Activated T-cell treated with anti-CD3 and anti-CD28 coated beads, Interleukin-2, amount 50 U/mL, for 24 hours (primary cell): ENCODE measurements at regions not wholly inside any gene's neighbourhood (a gene's known extent, or its start where the extent isn't known, plus 50 kb on each side); places are given as distances from the start of the nearest gene placed in this dataset.

ENCODE experiments used
- DNase-seq: peaks from one replicate; pipeline ENCODE4 v3.0.0-alpha.2; 2020
- H3K27ac Mint-ChIP-seq: 2 replicates; pipeline ENCODE4 v1.8.0; 2020; ENCODE audit warnings: mild to moderate bottlenecking, mixed read lengths
- H3K27me3 Mint-ChIP-seq: 2 replicates; pipeline ENCODE4 v1.8.0; 2020; ENCODE audit warnings: mixed read lengths
- H3K36me3 Mint-ChIP-seq: 2 replicates; pipeline ENCODE4 v1.8.0; 2020; ENCODE audit warnings: low read depth, mixed read lengths
- H3K4me1 Mint-ChIP-seq: 2 replicates; pipeline ENCODE4 v1.8.0; 2020; ENCODE audit warnings: low read depth, mixed read lengths
- H3K4me3 Mint-ChIP-seq: 2 replicates; pipeline ENCODE4 v1.8.0; 2020; ENCODE audit warnings: mild to moderate bottlenecking, moderate library complexity, mixed read lengths
- H3K9me3 Mint-ChIP-seq: 2 replicates; pipeline ENCODE4 v1.8.0; 2020; ENCODE audit warnings: mixed read lengths

DNA sequence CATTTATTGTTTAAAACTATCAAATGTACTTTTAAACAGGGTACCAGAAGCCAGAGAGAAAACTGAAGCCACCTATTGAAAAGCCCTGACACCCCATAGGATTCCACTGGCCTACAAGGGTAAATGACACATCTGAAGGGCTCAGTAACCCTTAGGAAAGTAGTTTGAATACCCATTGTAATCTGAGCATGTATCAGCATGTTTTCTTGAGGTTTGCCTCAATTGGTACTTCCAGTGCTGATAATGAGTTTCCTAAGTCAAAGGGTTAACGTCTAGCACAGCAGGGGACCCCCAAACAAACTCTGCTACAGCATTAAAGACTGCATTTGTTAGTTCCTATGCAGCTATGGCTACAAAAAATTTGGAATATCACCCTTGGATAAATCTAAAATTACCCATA is 657.1 kb downstream of the NR2F1-AS1 start:
- peaks cover 3% of the 10 kb centered on the region for H3K9me3 Mint-ChIP-seq
- H3K36me3 Mint-ChIP-seq: no peaks in the 10 kb centered on the region

GRCh38 chr5:92922231-92922967 is 658.6 kb downstream of the NR2F1-AS1 start:
- Mint-ChIP-seq H3K9me3 (peaks cover 1% of the 10 kb centered on the region), H3K27ac (no peak overlapping the region), H3K36me3 (no peaks in the 10 kb centered on the region), H3K4me3 (no peak overlapping the region), H3K4me1 (no peaks in the 10 kb centered on the region), H3K27me3 (no peaks in the 10 kb centered on the region)
- no peak for DNase-seq

More for the DNA sequence above, 657.1 kb downstream of the NR2F1-AS1 start:
- Mint-ChIP-seq H3K27ac (no peak overlapping the region), H3K27me3 (no peaks in the 10 kb centered on the region), H3K4me1 (no peaks in the 10 kb centered on the region), H3K4me3 (no peak overlapping the region)
- DNase-seq: no peak

DNA sequence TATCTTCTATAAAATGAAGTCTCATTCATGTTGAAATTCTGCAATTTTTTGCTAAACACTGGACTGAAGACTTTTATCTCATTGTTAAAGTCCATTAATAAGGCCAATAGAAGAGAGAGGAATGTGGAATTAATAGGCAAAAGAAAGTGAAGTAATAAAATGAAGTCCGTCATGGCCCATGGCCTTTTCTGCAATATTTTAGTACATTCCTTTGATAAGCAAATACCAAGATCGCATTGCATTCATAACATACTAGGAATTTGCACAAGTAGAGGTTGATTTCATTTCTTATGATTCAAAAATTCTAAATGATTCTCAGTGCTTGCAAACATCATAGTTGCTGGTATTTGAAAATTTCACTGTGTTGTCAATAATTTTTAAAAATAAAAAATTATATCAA is 664.0 kb downstream of the NR2F1-AS1 start:
- Mint-ChIP-seq H3K4me1 (no peaks in the 10 kb centered on the region), H3K4me3 (no peak overlapping the region), H3K27me3 (no peaks in the 10 kb centered on the region), H3K36me3 (no peaks in the 10 kb centered on the region), H3K27ac (no peak overlapping the region), H3K9me3 (no peaks in the 10 kb centered on the region)
- DNase-seq: no peak

- Mint-ChIP-seq H3K27me3 (no peaks in the 10 kb centered on the region), H3K4me1 (no peaks in the 10 kb centered on the region), H3K4me3 (no peak overlapping the region), H3K27ac (no peak overlapping the region), H3K9me3 (no peaks in the 10 kb centered on the region), H3K36me3 (no peaks in the 10 kb centered on the region)
- DNase-seq: no peak
These were observed 665.0 kb downstream of the NR2F1-AS1 start for GRCh38 chr5:92916036-92916435.

DNA sequence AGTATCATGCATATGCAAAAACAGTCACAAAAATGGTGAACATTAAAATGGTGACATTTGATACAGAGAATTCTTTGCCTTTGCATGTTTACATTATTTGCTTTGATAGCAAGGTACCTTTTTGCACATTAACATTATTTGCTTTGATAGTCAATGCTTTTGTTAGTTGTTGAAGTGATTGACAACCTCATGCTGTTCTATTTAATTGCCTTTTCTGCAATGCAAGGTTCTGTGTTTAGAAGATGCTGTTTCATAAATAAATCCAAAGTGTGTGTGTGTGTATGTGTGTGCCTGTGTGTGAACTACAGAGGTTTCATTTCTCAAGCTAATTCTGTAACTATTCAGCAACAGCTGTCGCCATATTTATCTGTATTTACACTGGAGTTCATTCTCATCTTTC is 668.7 kb downstream of the NR2F1-AS1 start:
- no peaks in the 10 kb centered on the region for H3K36me3 Mint-ChIP-seq
- no peak overlapping the region for H3K27ac Mint-ChIP-seq
- H3K4me1 Mint-ChIP-seq: no peaks in the 10 kb centered on the region
- DNase-seq: no peak
- H3K9me3 Mint-ChIP-seq: no peaks in the 10 kb centered on the region
- no peak overlapping the region for H3K4me3 Mint-ChIP-seq
- no peaks in the 10 kb centered on the region for H3K27me3 Mint-ChIP-seq

GRCh38 chr5:92911851-92912250 is 669.2 kb downstream of the NR2F1-AS1 start:
- H3K27me3 Mint-ChIP-seq: no peaks in the 10 kb centered on the region
- H3K4me1 Mint-ChIP-seq: no peaks in the 10 kb centered on the region
- no peak overlapping the region for H3K4me3 Mint-ChIP-seq
- no peak overlapping the region for H3K27ac Mint-ChIP-seq
- H3K9me3 Mint-ChIP-seq: no peaks in the 10 kb centered on the region
- no peak for DNase-seq
- H3K36me3 Mint-ChIP-seq: no peaks in the 10 kb centered on the region

GRCh38 chr5:92911293-92911692 is 669.7 kb downstream of the NR2F1-AS1 start:
- no peaks in the 10 kb centered on the region for H3K4me1 Mint-ChIP-seq

DNA sequence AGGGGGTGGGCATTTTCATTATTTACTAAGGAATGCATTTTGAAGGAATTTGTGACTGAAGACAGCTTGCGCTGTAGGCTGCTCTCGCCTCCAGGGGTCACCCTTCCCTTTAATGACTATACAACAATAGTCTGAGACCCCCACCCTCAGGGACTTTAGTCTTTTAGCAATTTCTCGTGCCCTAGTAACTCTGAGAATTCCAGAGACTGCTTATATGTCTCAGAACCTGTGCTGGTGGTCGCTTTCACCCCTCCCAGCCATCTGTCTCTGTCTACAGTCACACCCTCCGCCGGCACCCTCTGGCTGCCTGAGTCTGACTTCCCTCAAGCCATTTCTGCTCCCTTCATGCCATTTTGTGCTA is 671.4 kb downstream of the NR2F1-AS1 start:
- no peaks in the 10 kb centered on the region for H3K4me1 Mint-ChIP-seq
- H3K36me3 Mint-ChIP-seq: no peaks in the 10 kb centered on the region
- H3K9me3 Mint-ChIP-seq: no peaks in the 10 kb centered on the region
- no peak overlapping the region for H3K27ac Mint-ChIP-seq
- H3K4me3 Mint-ChIP-seq: no peak overlapping the region
- H3K27me3 Mint-ChIP-seq: no peaks in the 10 kb centered on the region
- no peak for DNase-seq

More at GRCh38 chr5:92911293-92911692, 669.7 kb downstream of the NR2F1-AS1 start:
- Mint-ChIP-seq H3K36me3 (no peaks in the 10 kb centered on the region), H3K27ac (no peak overlapping the region), H3K9me3 (no peaks in the 10 kb centered on the region), H3K4me3 (no peak overlapping the region), H3K27me3 (no peaks in the 10 kb centered on the region)
- DNase-seq: no peak

DNA sequence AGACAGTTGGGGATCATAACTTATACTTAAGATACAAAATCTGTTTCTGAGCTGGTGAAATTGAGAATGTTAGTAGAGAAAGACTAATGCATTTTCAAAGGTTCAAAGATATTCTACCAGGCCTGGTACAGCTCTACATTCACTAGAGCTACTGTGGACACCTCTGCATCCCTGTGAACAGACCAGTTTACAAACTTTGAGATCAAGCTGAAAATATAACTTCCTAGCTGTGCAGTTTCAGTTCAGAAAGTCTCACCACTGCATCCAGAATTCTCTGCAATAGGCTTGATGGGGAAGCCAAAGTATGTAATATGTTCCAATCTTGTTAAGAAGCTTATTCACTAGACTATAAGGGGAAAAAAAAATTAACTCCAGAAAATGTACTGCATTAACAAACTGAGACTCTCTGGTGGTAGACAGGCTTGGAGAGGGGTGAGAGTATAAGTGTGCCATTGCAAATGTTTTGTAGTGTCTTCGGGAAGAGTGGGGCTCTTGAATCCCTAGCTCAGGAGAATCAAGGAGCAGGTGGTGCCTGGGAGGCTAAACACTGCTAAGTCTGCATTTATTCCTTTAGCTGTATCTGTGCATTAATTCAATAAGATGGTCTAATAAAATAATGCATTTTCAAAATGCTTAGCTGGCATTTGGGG is 671.9 kb downstream of the NR2F1-AS1 start:
- Mint-ChIP-seq H3K9me3 (no peaks in the 10 kb centered on the region), H3K4me1 (no peaks in the 10 kb centered on the region), H3K27ac (no peak overlapping the region), H3K4me3 (no peak overlapping the region), H3K36me3 (no peaks in the 10 kb centered on the region), H3K27me3 (no peaks in the 10 kb centered on the region)
- no peak for DNase-seq

DNA sequence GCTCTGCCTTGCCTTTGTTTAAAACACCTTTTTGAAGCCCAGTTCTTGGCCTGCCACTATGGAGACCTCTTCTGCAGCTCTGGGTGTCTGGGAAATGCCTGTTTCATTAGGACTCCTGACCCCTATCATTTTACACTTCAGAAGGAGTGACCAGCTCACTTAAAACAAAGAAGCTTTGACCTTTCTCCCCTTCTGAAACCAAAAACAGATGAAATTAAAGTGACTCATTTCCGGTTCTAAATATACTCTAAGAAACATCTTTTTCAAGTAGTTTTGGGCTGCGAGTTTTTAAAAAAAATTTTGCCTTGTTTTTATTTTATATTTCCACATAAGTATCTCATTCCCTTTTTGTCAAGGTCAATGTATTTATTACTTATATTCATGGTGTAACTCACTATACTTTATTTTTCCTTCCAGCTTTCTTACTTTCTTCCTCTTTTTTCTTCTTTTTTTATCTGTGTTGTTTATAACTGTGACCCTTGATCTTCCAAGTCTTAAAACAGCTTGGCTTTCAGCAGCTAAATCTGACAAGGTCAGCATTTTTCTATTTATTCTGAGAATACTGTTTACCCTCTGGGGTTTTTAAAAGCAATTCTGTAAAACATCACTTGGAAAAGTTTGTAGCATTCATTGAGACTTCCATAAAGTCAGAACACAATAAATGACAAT is 672.9 kb downstream of the NR2F1-AS1 start:
- no peak overlapping the region for H3K27ac Mint-ChIP-seq
- no peaks in the 10 kb centered on the region for H3K4me1 Mint-ChIP-seq

DNA sequence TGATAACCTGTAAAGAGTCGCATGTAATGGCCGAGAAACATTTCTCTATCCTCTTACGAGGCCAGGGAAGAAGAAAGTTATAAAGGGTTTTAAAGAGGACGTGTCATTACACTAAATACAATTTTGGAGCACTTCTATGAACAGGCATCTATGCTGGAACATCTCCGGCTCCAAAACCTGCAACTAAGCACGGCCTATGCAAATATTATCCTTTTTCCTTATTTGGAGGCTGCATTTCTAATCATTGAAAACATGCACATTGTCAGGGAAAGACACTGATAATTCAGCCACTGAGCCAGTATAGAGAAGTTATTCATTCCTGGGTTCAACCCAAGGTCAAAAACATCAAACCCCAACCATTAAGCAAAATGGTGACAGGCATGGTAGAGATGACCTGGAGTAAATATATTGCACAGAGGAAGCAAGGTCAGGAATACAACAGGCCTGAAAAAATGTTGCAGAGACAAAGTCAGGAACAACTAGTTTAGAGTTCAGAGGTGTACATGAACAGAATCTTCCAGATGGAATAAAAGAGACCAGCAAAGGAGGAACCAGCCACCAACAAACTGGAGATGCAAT is 674.1 kb downstream of the NR2F1-AS1 start:
- Mint-ChIP-seq H3K9me3 (no peaks in the 10 kb centered on the region), H3K27ac (no peak overlapping the region), H3K4me3 (no peak overlapping the region), H3K4me1 (no peaks in the 10 kb centered on the region), H3K27me3 (no peaks in the 10 kb centered on the region), H3K36me3 (no peaks in the 10 kb centered on the region)
- DNase-seq: no peak

More for the DNA sequence above, 672.9 kb downstream of the NR2F1-AS1 start:
- no peaks in the 10 kb centered on the region for H3K27me3 Mint-ChIP-seq
- H3K36me3 Mint-ChIP-seq: no peaks in the 10 kb centered on the region
- no peak overlapping the region for H3K4me3 Mint-ChIP-seq
- no peak for DNase-seq
- no peaks in the 10 kb centered on the region for H3K9me3 Mint-ChIP-seq

DNA sequence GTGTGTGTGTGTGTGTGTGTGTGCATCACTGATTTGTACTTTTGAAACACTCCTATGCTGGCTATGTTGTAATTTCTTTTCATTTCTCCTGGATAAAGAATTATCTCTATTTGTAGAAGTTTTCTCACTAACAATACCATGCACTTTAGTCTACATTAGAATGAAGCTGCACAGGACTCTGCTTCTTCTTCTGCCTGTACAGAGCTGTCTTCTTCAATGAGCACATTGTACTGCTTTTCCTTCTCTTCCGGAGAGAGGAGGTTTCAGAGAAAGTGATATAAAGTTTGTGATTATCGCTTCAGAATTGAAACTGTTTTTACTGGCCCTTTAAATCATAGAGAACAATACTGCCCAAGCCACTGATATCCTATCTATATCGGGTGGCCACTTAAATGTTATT is 677.0 kb downstream of the NR2F1-AS1 start:
- Mint-ChIP-seq H3K36me3 (no peaks in the 10 kb centered on the region), H3K4me1 (no peaks in the 10 kb centered on the region), H3K4me3 (no peak overlapping the region), H3K27me3 (no peaks in the 10 kb centered on the region), H3K27ac (no peak overlapping the region), H3K9me3 (peaks cover 2% of the 10 kb centered on the region)
- DNase-seq: no peak

- peaks cover 2% of the 10 kb centered on the region for H3K9me3 Mint-ChIP-seq
These were observed 681.4 kb downstream of the NR2F1-AS1 start for GRCh38 chr5:92899611-92900010.

DNA sequence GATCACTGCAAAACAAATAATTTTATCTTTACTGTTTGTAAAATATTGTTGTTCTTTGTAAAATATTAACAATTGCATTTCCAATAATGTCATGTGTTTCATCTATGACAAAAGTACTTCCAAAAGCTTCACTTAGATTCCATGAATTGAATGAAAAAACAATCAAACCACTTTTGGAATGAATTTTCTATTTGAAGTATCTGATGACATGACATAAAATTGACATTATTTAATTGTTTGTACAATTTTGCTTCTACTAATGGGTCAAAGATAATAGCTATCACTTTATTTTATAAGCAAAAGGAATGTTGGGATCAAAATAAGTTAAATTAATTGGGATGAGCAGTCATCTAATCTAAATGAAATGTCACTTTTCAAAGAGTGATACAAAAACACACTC is 684.3 kb downstream of the NR2F1-AS1 start:
- no peaks in the 10 kb centered on the region for H3K27me3 Mint-ChIP-seq
- no peak overlapping the region for H3K27ac Mint-ChIP-seq
- no peak overlapping the region for H3K4me3 Mint-ChIP-seq
- peaks cover 2% of the 10 kb centered on the region for H3K9me3 Mint-ChIP-seq
- no peaks in the 10 kb centered on the region for H3K36me3 Mint-ChIP-seq
- no peak for DNase-seq
- H3K4me1 Mint-ChIP-seq: no peaks in the 10 kb centered on the region

More at GRCh38 chr5:92899611-92900010, 681.4 kb downstream of the NR2F1-AS1 start:
- H3K27me3 Mint-ChIP-seq: no peaks in the 10 kb centered on the region
- no peak for DNase-seq
- no peaks in the 10 kb centered on the region for H3K4me1 Mint-ChIP-seq
- H3K4me3 Mint-ChIP-seq: no peak overlapping the region
- H3K27ac Mint-ChIP-seq: no peak overlapping the region
- H3K36me3 Mint-ChIP-seq: no peaks in the 10 kb centered on the region

GRCh38 chr5:92890841-92891244 is 690.2 kb downstream of the NR2F1-AS1 start:
- Mint-ChIP-seq H3K27me3 (no peaks in the 10 kb centered on the region), H3K36me3 (no peaks in the 10 kb centered on the region), H3K9me3 (peaks cover 2% of the 10 kb centered on the region), H3K4me3 (no peak overlapping the region), H3K4me1 (no peaks in the 10 kb centered on the region), H3K27ac (no peak overlapping the region)
- DNase-seq: no peak
